Calu3 (cell line): ENCODE measurements at regions not wholly inside any gene's neighbourhood (a gene's known extent, or its start where the extent isn't known, plus 50 kb on each side); places are given as distances from the start of the nearest gene placed in this dataset.

Source experiments
- BruUV-seq: library from RNA; stranded (reverse); fragments of 400-500 nt; replicated peaks from 2 replicates; lab custom pipeline; 2021; lab: Mats Ljungman, UMichigan
- CTCF ChIA-PET: fragments of 300-600 bp; sonication (Branson Sonifier 250); formaldehyde crosslinking; loops from one replicate; lab custom pipeline; 2022; ENCODE audit warnings: antibody characterized with exemption; lab: Charles Lee
- DNase-seq: peaks from one replicate; pipeline ENCODE4 v3.0.0; 2022
- H3K27ac Mint-ChIP-seq: one replicate; pipeline ENCODE4 v1.8.0; 2022; ENCODE audit warnings: mixed read lengths; ENCODE audit not compliant: unreplicated experiment
- H3K27me3 Mint-ChIP-seq: one replicate; pipeline ENCODE4 v1.8.0; 2022; ENCODE audit warnings: mixed read lengths; ENCODE audit not compliant: unreplicated experiment
- H3K36me3 Mint-ChIP-seq: one replicate; pipeline ENCODE4 v1.8.0; 2022; ENCODE audit warnings: mild to moderate bottlenecking, moderate library complexity, mixed read lengths; ENCODE audit not compliant: insufficient read depth, unreplicated experiment
- H3K4me1 Mint-ChIP-seq: one replicate; pipeline ENCODE4 v1.8.0; 2022; ENCODE audit warnings: mild to moderate bottlenecking, low read depth, mixed read lengths; ENCODE audit not compliant: unreplicated experiment
- H3K4me3 Mint-ChIP-seq: one replicate; pipeline ENCODE4 v1.8.0; 2022; ENCODE audit warnings: mild to moderate bottlenecking, low read depth, moderate library complexity, mixed read lengths; ENCODE audit not compliant: unreplicated experiment
- H3K9me3 Mint-ChIP-seq: one replicate; pipeline ENCODE4 v1.8.0; 2022; ENCODE audit warnings: low read depth, mixed read lengths; ENCODE audit not compliant: unreplicated experiment
- CTCF ChIP-seq: fragments of 200-600 bp; IDR thresholded peaks from one replicate; pipeline ENCODE4 v1.8.0; 2022; ENCODE audit warnings: antibody characterized with exemption; ENCODE audit not compliant: unreplicated experiment
- intact Hi-C: fragments of 100-400 bp; cut with micrococcal nuclease; formaldehyde crosslinking; loops from one replicate; pipeline ENCODE4 v1.10.0; 2022; ENCODE audit not compliant: unreplicated experiment

GRCh38 chrX:111005166-111005565, 90.8 kb upstream of the PAK3 start:
- no peaks in the 10 kb centered on the region for H3K36me3 Mint-ChIP-seq
- H3K4me3 Mint-ChIP-seq: no peak overlapping the region
- intact Hi-C loops: no loop called here
- H3K4me1 Mint-ChIP-seq: no peaks in the 10 kb centered on the region
- no TSS peak for BruUV-seq
- H3K9me3 Mint-ChIP-seq: no peaks in the 10 kb centered on the region
- peaks cover 40% of the 10 kb centered on the region for H3K27me3 Mint-ChIP-seq
- H3K27ac Mint-ChIP-seq: no peak overlapping the region
- CTCF ChIA-PET: no interaction called here
- TF ChIP-seq CTCF: no peak
- no peak for DNase-seq

GRCh38 chrX:111003118-111003517, 92.9 kb upstream of the PAK3 start:
- no peak for TF ChIP-seq CTCF

GRCh38 chrX:110992611-110993010, 103.4 kb upstream of the PAK3 start:
- Mint-ChIP-seq H3K36me3 (no peaks in the 10 kb centered on the region), H3K27ac (no peak overlapping the region), H3K27me3 (peaks cover 37% of the 10 kb centered on the region), H3K4me1 (no peaks in the 10 kb centered on the region), H3K4me3 (no peak overlapping the region), H3K9me3 (no peaks in the 10 kb centered on the region)
- CTCF ChIA-PET: no interaction called here
- intact Hi-C loops: loop anchor here (1.0 to 10.0 kb wide), 3 partner anchors 108 to 452 kb away; no protein-coding TSS in a partner anchor
- peak; percentile 28 for DNase-seq
- TF ChIP-seq CTCF: peak; percentile 22
- no TSS peak for BruUV-seq

More at GRCh38 chrX:111003118-111003517, 92.9 kb upstream of the PAK3 start:
- no TSS peak for BruUV-seq
- Mint-ChIP-seq H3K4me3 (no peak overlapping the region), H3K27me3 (peaks cover 32% of the 10 kb centered on the region), H3K27ac (no peak overlapping the region), H3K4me1 (no peaks in the 10 kb centered on the region), H3K36me3 (no peaks in the 10 kb centered on the region), H3K9me3 (no peaks in the 10 kb centered on the region)
- DNase-seq: no peak
- intact Hi-C loops: no loop called here
- CTCF ChIA-PET: interaction anchor here (0.8 kb wide), 1 partner anchor 97 kb away, joined by 3 read pairs; no protein-coding TSS in a partner anchor

- intact Hi-C loops: loop anchor here (10.0 kb wide), 1 partner anchor 455 kb away; no protein-coding TSS in a partner anchor
- no TSS peak for BruUV-seq
- no peak for TF ChIP-seq CTCF
- Mint-ChIP-seq H3K4me3 (no peak overlapping the region), H3K27me3 (peaks cover 30% of the 10 kb centered on the region), H3K4me1 (no peaks in the 10 kb centered on the region), H3K36me3 (no peaks in the 10 kb centered on the region), H3K27ac (no peak overlapping the region), H3K9me3 (no peaks in the 10 kb centered on the region)
- CTCF ChIA-PET: no interaction called here
- DNase-seq: no peak
Measured at GRCh38 chrX:110989869-110990268, 106.1 kb upstream of the PAK3 start.
